Activated CD4-positive, alpha-beta T cell treated with anti-CD3 and anti-CD28 coated beads, Interleukin-2, amount 10 ng/mL, durations not matched to agents 7 days and 5 days (primary cell): ENCODE measurements at regions not wholly inside any gene's neighbourhood (a gene's known extent, or its start where the extent isn't known, plus 50 kb on each side); places are given as distances from the start of the nearest gene placed in this dataset.

Experiments
- CTCF ChIA-PET: fragments of 350-600 bp; sonication (Branson Sonifier 250); formaldehyde crosslinking; loops from one replicate; lab custom pipeline; 2021; ENCODE audit warnings: antibody characterized with exemption; lab: Charles Lee
- POLR2A ChIA-PET: fragments of 350-600 bp; sonication (Branson Sonifier 250); formaldehyde crosslinking; loops from one replicate; lab custom pipeline; 2021; ENCODE audit warnings: antibody characterized with exemption; lab: Charles Lee
- DNase-seq: peaks from one replicate; pipeline ENCODE4 v3.0.0-alpha.2; 2020
- H3K27ac Mint-ChIP-seq: one replicate; pipeline ENCODE4 v1.8.0; 2021; ENCODE audit warnings: mild to moderate bottlenecking, moderate library complexity, mixed read lengths
- H3K27me3 Mint-ChIP-seq: one replicate; pipeline ENCODE4 v1.8.0; 2021; ENCODE audit warnings: mixed read lengths
- H3K36me3 Mint-ChIP-seq: one replicate; pipeline ENCODE4 v1.8.0; 2021; ENCODE audit warnings: low read depth, mixed read lengths
- H3K4me1 Mint-ChIP-seq: one replicate; pipeline ENCODE4 v1.8.0; 2021; ENCODE audit warnings: mixed read lengths
- H3K4me3 Mint-ChIP-seq: one replicate; pipeline ENCODE4 v1.8.0; 2021; ENCODE audit warnings: mild to moderate bottlenecking, moderate library complexity, mixed read lengths
- H3K9me3 Mint-ChIP-seq: one replicate; pipeline ENCODE4 v1.8.0; 2021; ENCODE audit warnings: mixed read lengths

GRCh38 chr3:117091676-117092075, 382.1 kb downstream of the TUSC7 start:
- DNase-seq = no peak
- Mint-ChIP-seq H3K27me3 (no peaks in the 10 kb centered on the region), H3K4me3 (no peak overlapping the region), H3K4me1 (no peaks in the 10 kb centered on the region), H3K9me3 (no peaks in the 10 kb centered on the region), H3K36me3 (no peaks in the 10 kb centered on the region), H3K27ac (no peak overlapping the region)
- ChIA-PET POLR2A (no interaction called here), CTCF (no interaction called here)

GRCh38 chr3:117096549-117096948, 387.0 kb downstream of the TUSC7 start:
- ChIA-PET CTCF (no interaction called here), POLR2A (no interaction called here)
- Mint-ChIP-seq H3K27ac (no peak overlapping the region), H3K27me3 (no peaks in the 10 kb centered on the region), H3K36me3 (no peaks in the 10 kb centered on the region), H3K4me1 (no peaks in the 10 kb centered on the region), H3K4me3 (no peak overlapping the region), H3K9me3 (no peaks in the 10 kb centered on the region)
- no peak for DNase-seq

- Mint-ChIP-seq H3K27me3 (no peaks in the 10 kb centered on the region), H3K9me3 (no peaks in the 10 kb centered on the region), H3K4me1 (no peaks in the 10 kb centered on the region), H3K36me3 (no peaks in the 10 kb centered on the region), H3K27ac (no peak overlapping the region), H3K4me3 (no peak overlapping the region)
- POLR2A ChIA-PET = no interaction called here
- no peak for DNase-seq
- CTCF ChIA-PET = no interaction called here
These were observed 387.8 kb downstream of the TUSC7 start for GRCh38 chr3:117097351-117097750.

- Mint-ChIP-seq H3K9me3 (no peaks in the 10 kb centered on the region), H3K4me3 (no peak overlapping the region), H3K4me1 (no peaks in the 10 kb centered on the region), H3K27ac (no peak overlapping the region), H3K36me3 (no peaks in the 10 kb centered on the region), H3K27me3 (no peaks in the 10 kb centered on the region)
- POLR2A ChIA-PET = no interaction called here
- CTCF ChIA-PET = no interaction called here
- DNase-seq = no peak
These were observed 392.1 kb downstream of the TUSC7 start for GRCh38 chr3:117101697-117102096.

GRCh38 chr3:117102426-117102825, 392.8 kb downstream of the TUSC7 start:
- Mint-ChIP-seq H3K4me3 (no peak overlapping the region), H3K27me3 (no peaks in the 10 kb centered on the region), H3K36me3 (no peaks in the 10 kb centered on the region), H3K4me1 (no peaks in the 10 kb centered on the region), H3K27ac (no peak overlapping the region), H3K9me3 (no peaks in the 10 kb centered on the region)
- no peak for DNase-seq
- ChIA-PET POLR2A (no interaction called here), CTCF (no interaction called here)

- Mint-ChIP-seq H3K27ac (no peak overlapping the region), H3K27me3 (no peaks in the 10 kb centered on the region), H3K4me1 (no peaks in the 10 kb centered on the region), H3K4me3 (no peak overlapping the region), H3K9me3 (no peaks in the 10 kb centered on the region), H3K36me3 (no peaks in the 10 kb centered on the region)
- ChIA-PET CTCF (no interaction called here), POLR2A (no interaction called here)
- DNase-seq = no peak
These were observed 394.1 kb downstream of the TUSC7 start for GRCh38 chr3:117103675-117104074.

- ChIA-PET CTCF (no interaction called here), POLR2A (no interaction called here)
- H3K27ac Mint-ChIP-seq = no peak overlapping the region
- H3K4me1 Mint-ChIP-seq = no peaks in the 10 kb centered on the region
- no peaks in the 10 kb centered on the region for H3K36me3 Mint-ChIP-seq
- H3K27me3 Mint-ChIP-seq = no peaks in the 10 kb centered on the region
- H3K9me3 Mint-ChIP-seq = no peaks in the 10 kb centered on the region
- H3K4me3 Mint-ChIP-seq = no peak overlapping the region
- DNase-seq = no peak
These were observed 394.8 kb downstream of the TUSC7 start for GRCh38 chr3:117104381-117104780.

- Mint-ChIP-seq H3K36me3 (no peaks in the 10 kb centered on the region), H3K27ac (no peak overlapping the region), H3K4me3 (no peak overlapping the region), H3K27me3 (no peaks in the 10 kb centered on the region), H3K9me3 (no peaks in the 10 kb centered on the region), H3K4me1 (no peaks in the 10 kb centered on the region)
- no peak for DNase-seq
- POLR2A ChIA-PET = no interaction called here
- CTCF ChIA-PET = no interaction called here
These were observed 395.2 kb downstream of the TUSC7 start for GRCh38 chr3:117104792-117105191.

- no peaks in the 10 kb centered on the region for H3K9me3 Mint-ChIP-seq
- POLR2A ChIA-PET = no interaction called here
- CTCF ChIA-PET = no interaction called here
These were observed 396.1 kb downstream of the TUSC7 start for GRCh38 chr3:117105686-117106085.

GRCh38 chr3:117106396-117106795, 396.8 kb downstream of the TUSC7 start:
- POLR2A ChIA-PET = no interaction called here
- CTCF ChIA-PET = no interaction called here

More at GRCh38 chr3:117105686-117106085, 396.1 kb downstream of the TUSC7 start:
- no peaks in the 10 kb centered on the region for H3K27me3 Mint-ChIP-seq
- H3K4me3 Mint-ChIP-seq = no peak overlapping the region
- no peaks in the 10 kb centered on the region for H3K36me3 Mint-ChIP-seq
- H3K4me1 Mint-ChIP-seq = no peaks in the 10 kb centered on the region
- DNase-seq = no peak
- no peak overlapping the region for H3K27ac Mint-ChIP-seq

GRCh38 chr3:117107946-117108345, 398.4 kb downstream of the TUSC7 start:
- Mint-ChIP-seq H3K27me3 (no peaks in the 10 kb centered on the region), H3K4me1 (no peaks in the 10 kb centered on the region), H3K27ac (no peak overlapping the region), H3K9me3 (no peaks in the 10 kb centered on the region), H3K4me3 (no peak overlapping the region), H3K36me3 (no peaks in the 10 kb centered on the region)
- DNase-seq = no peak
- ChIA-PET POLR2A (no interaction called here), CTCF (no interaction called here)

More at GRCh38 chr3:117106396-117106795, 396.8 kb downstream of the TUSC7 start:
- H3K27me3 Mint-ChIP-seq = no peaks in the 10 kb centered on the region
- H3K36me3 Mint-ChIP-seq = no peaks in the 10 kb centered on the region
- H3K4me3 Mint-ChIP-seq = no peak overlapping the region
- DNase-seq = no peak
- H3K9me3 Mint-ChIP-seq = no peaks in the 10 kb centered on the region
- H3K27ac Mint-ChIP-seq = no peak overlapping the region
- no peaks in the 10 kb centered on the region for H3K4me1 Mint-ChIP-seq

- ChIA-PET CTCF (no interaction called here), POLR2A (no interaction called here)
- DNase-seq = no peak
- Mint-ChIP-seq H3K27ac (no peak overlapping the region), H3K4me3 (no peak overlapping the region), H3K36me3 (no peaks in the 10 kb centered on the region), H3K9me3 (no peaks in the 10 kb centered on the region), H3K4me1 (no peaks in the 10 kb centered on the region), H3K27me3 (no peaks in the 10 kb centered on the region)
These were observed 399.6 kb downstream of the TUSC7 start for GRCh38 chr3:117109178-117109577.

GRCh38 chr3:117114517-117115265, 405.1 kb downstream of the TUSC7 start:
- H3K4me1 Mint-ChIP-seq = no peaks in the 10 kb centered on the region
- no peak overlapping the region for H3K27ac Mint-ChIP-seq
- no peaks in the 10 kb centered on the region for H3K27me3 Mint-ChIP-seq
- ChIA-PET CTCF (no interaction called here), POLR2A (no interaction called here)
- H3K36me3 Mint-ChIP-seq = no peaks in the 10 kb centered on the region
- H3K4me3 Mint-ChIP-seq = no peak overlapping the region
- no peak for DNase-seq
- no peaks in the 10 kb centered on the region for H3K9me3 Mint-ChIP-seq
